HFF-Myc (cell line): ENCODE measurements at regions not wholly inside any gene's neighbourhood (a gene's known extent, or its start where the extent isn't known, plus 50 kb on each side); places are given as distances from the start of the nearest gene placed in this dataset.

ENCODE experiments used
- DNase-seq: peaks from one replicate; pipeline ENCODE4 v3.0.0-alpha.2; 2011; ENCODE audit warnings: low read depth; ENCODE audit errors: extremely low read depth
- H3K4me3 ChIP-seq: replicated peaks from 2 replicates; pipeline ENCODE4 v1.5.1; 2011; ENCODE audit warnings: low read depth, mild to moderate bottlenecking, control low read depth, low read length
- TF ChIP-seq, protein P1 (sequence below): IDR thresholded peaks from 2 replicates; pipeline ENCODE4 v1.5.1; 2012; ENCODE audit warnings: mild to moderate bottlenecking, low read depth, low read length, control low read depth; ENCODE audit errors: missing control alignments

DNA sequence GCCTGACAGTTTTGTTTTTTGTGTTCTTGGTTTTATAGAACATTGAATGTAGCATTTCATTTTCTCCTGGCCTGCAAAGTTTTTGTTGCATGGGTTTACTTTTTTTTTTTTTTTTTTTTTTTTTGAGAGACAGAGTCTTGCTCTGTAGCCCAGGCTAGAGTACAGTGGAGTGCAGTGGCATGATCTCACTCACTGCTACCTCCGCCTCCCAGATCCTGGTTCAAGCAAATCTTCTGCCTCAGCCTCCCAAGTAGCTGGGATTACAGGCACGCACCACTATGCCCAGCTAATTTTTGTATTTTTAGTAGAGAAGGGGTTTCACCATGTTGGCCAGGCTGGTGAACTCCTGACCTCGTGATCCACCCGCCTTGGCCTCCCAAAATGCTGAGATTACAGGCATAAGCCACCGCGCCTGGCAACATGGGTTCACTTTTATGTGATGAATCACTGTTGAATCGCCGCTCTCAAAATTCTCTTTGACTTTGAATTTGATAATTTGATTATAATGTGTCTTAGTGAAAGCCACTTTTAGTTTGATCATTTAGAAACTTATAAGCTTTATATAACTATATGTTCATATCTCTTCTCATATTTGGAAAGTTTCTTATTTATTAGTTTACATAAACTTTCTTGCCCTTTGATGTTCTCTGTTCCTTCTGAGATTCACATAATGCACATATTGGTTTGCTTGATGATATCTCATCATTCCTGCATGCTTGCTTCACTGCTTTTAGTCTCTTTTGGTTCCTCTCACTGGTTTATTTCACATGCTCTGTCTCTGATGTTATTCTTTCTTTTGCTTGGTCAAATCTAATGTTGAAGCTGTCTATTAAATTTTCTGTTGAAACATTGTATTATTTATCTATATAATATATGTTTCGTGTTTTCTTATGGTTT is 589.0 kb upstream of the CNTN5 start:
- TF ChIP-seq, protein P1, sequence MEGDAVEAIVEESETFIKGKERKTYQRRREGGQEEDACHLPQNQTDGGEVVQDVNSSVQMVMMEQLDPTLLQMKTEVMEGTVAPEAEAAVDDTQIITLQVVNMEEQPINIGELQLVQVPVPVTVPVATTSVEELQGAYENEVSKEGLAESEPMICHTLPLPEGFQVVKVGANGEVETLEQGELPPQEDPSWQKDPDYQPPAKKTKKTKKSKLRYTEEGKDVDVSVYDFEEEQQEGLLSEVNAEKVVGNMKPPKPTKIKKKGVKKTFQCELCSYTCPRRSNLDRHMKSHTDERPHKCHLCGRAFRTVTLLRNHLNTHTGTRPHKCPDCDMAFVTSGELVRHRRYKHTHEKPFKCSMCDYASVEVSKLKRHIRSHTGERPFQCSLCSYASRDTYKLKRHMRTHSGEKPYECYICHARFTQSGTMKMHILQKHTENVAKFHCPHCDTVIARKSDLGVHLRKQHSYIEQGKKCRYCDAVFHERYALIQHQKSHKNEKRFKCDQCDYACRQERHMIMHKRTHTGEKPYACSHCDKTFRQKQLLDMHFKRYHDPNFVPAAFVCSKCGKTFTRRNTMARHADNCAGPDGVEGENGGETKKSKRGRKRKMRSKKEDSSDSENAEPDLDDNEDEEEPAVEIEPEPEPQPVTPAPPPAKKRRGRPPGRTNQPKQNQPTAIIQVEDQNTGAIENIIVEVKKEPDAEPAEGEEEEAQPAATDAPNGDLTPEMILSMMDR = no peak
- no peak overlapping the region for H3K4me3 ChIP-seq
- DNase-seq = no peak

DNA sequence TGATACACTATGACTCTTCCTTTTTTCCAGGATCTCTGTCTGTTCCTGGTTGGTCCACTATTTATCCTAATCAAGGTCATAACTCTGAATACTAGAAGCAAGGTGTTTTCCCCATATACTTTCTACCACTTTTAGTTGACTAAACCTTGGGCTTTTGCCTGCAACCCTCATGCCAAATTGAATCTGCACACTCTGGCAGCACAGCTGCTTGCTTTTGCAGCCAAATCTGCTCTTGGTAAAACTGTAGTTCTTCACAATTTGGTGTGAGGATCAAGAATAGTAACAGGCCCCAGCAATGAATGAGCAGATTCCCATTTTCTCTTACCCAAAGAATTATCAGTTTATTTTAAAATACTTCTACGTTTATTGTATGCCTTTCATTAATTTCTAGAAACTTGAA is 586.5 kb upstream of the CNTN5 start:
- DNase-seq = no peak
- TF ChIP-seq, protein P1 = no peak
- H3K4me3 ChIP-seq = no peak overlapping the region

DNA sequence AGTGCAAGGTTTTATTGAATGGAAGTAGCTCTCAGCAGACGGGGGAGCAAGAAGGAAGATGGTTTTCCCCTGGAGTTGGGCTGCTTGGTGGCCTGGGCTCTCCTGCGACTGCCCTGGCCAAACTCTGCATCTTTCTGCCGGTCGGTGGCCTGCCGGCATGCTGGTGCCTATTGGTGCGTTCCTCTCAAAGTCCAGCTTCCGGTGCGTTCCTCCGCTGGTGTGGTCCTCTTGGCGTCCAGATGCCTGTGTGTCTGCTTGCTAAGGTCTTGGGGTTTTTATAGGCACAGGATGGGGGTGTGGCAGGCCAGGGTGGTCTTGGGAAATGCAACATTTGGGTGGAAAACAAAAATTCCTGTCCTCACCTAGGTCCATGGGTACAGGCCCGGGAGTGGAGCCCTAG is 567.4 kb upstream of the CNTN5 start:
- H3K4me3 ChIP-seq = no peak overlapping the region
- DNase-seq = no peak
- TF ChIP-seq, protein P1 = no peak

DNA sequence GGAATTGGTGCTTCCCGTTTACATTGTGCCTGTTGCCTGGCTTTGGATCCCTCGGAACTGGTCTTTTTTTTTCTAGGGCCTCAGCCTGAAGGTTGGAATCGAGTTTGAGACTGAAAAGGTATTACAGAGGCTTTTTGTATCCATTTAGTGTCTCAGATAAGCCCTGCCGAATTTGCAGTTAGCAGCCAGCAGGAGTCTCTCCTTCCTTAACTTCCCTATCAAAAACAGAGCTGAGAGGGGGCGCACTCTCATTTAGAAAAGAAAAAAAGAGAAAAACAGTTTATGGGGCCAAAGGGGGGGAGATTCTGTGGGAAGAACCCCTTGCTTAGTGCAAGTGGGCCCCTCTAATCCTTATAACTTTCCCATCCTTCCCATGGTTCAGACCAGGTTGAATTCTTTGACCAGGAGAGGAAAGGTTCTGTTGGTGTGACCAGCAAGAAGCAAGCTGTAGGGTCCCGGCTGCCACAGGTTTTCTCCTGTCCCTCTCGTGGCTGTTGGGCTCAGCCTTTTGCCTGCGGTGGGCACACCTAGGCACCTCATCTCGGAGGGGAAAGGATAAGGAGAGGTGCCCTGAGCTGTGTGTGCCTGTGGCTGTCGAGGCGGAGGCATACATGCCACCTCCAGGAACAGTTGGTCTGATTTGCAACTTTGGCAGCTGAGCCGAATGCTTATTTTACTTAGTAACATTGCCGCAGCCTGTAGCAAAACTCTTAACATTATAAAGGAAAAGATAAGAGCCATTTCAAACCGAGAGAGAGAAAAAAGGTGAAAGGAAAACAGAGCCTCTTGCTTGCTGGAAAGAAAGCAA is 565.0 kb upstream of the CNTN5 start:
- H3K4me3 ChIP-seq = no peak overlapping the region
- no peak for DNase-seq
- TF ChIP-seq, protein P1 = no peak

DNA sequence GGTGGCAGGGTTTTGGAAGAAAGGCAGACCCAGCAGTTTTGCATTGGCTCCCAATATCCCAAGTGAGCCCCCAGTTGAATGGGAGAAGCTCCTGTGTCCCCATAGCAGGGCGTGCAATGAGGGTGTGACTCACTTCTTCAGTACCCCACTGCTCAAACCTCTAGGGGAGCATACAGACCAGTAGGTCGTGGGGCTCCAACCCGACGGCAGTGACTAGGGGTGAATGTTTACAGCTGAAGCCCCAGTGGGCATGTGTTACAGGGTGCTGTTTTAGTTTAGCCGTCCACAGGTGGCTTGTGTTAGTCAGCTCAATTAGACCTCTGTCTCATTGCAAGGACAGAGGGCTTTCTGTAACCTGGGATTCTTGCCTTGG is 564.5 kb upstream of the CNTN5 start:
- no peak for DNase-seq
- TF ChIP-seq, protein P1 = no peak
- H3K4me3 ChIP-seq = no peak overlapping the region

DNA sequence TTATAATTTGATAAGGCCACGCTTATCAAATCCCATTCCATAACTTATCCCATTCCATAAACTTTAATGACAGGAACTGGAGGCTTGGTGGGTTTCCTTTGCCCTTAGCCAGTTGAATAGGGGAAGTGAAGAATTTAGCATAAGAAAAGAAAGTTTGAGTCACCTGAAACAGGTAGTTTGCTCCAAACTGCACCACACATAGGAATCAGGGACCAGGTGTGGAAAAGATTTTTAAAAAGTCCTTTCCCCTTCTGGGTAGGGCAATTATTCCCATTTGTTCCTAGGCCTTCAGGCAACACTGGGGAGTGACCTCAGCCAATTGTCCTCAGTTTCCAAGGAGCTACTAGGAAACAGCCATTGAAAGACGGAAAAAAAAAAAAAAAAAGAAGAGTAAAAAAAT is 525.7 kb upstream of the CNTN5 start:
- TF ChIP-seq, protein P1 = no peak
- no peak for DNase-seq
- H3K4me3 ChIP-seq = no peak overlapping the region
